ENCODE measurements at regions not wholly inside any gene's neighbourhood (a gene's known extent, or its start where the extent isn't known, plus 50 kb on each side); places are given as distances from the start of the nearest gene placed in this dataset.

GRCh38 chr4:186840771-186841301, 117.2 kb upstream of the FAT1 start:
- CTCF ChIA-PET: no interaction called here
- H3K4me1 ChIP-seq (ENCODE audit: control insufficient read depth, insufficient read depth, low read length): no peaks in the 10 kb centered on the region; the same call in 1 of the 2 replicates
- H3K36me3 ChIP-seq (ENCODE audit: control insufficient read depth in 2 of 2, insufficient read depth in 1 of 2, low read length in 2 of 2): no peaks in the 10 kb centered on the region
- POLR2A ChIA-PET: interaction anchor here (0.6 kb wide), 1 partner anchor 551 kb away, joined by 7 read pairs; no protein-coding TSS in a partner anchor
- H3K27ac ChIP-seq (ENCODE audit: extremely low read depth, low read depth, low read length): no peak overlapping the region
- TF ChIP-seq ZNF354C (tag by site-specific recombination; IDR thresholded peaks at IDR 0.05; ENCODE audit: borderline replicate concordance, low read depth) (no peak), OSR2 (tag by site-specific recombination; IDR thresholded peaks at IDR 0.05) (no peak), ZNF416 (tag by site-specific recombination; IDR thresholded peaks at IDR 0.05) (no peak), ZNF335 (tag by site-specific recombination; conservative IDR thresholded peaks at IDR 0.05) (no peak), MZF1 (tag by site-specific recombination; IDR thresholded peaks at IDR 0.05; ENCODE audit: borderline replicate concordance) (no peak), ZNF560 (tag by site-specific recombination; IDR thresholded peaks at IDR 0.05; ENCODE audit: borderline replicate concordance) (no peak), ZNF621 (tag by site-specific recombination; IDR thresholded peaks at IDR 0.05) (no peak), HOXC10 (CRISPR knock-in tag; IDR thresholded peaks at IDR 0.05) (no peak), ZNF311 (tag by site-specific recombination; IDR thresholded peaks at IDR 0.05; ENCODE audit: borderline replicate concordance) (no peak), ZNF558 (tag by site-specific recombination; IDR thresholded peaks at IDR 0.05) (no peak), ZNF624 (tag by site-specific recombination; IDR thresholded peaks at IDR 0.05) (no peak), KLF10 (tag by site-specific recombination; IDR thresholded peaks at IDR 0.05) (no peak), KLF16 (tag by site-specific recombination; IDR thresholded peaks at IDR 0.05) (no peak)
- TF ChIP-seq, protein P1, sequence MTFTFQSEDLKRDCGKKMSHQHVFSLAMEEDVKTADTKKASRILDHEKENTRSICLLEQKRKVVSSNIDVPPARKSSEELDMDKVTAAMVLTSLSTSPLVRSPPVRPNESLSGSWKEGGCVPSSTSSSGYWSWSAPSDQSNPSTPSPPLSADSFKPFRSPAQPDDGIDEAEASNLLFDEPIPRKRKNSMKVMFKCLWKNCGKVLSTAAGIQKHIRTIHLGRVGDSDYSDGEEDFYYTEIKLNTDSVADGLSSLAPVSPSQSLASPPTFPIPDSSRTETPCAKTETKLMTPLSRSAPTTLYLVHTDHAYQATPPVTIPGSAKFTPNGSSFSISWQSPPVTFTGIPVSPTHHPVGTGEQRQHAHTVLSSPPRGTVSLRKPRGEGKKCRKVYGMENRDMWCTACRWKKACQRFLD (tag by site-specific recombination; IDR thresholded peaks at IDR 0.05): no peak
- no peaks in the 10 kb centered on the region for H3K9me3 ChIP-seq (ENCODE audit: control insufficient read depth, insufficient read depth, low read depth, low read length)
- H3K4me3 ChIP-seq (ENCODE audit: low read depth, low read length): no peak overlapping the region

- ChIA-PET POLR2A (no interaction called here), CTCF (interaction anchor here (0.5 kb wide), 1 partner anchor 612 kb away, joined by 3 read pairs; no protein-coding TSS in a partner anchor)
- no peak for TF ChIP-seq MEIS1 (CRISPR knock-in tag; IDR thresholded peaks at IDR 0.05; ENCODE audit: borderline replicate concordance)
- peak; percentile 51 for TF ChIP-seq ZNF341 (tag by site-specific recombination; IDR thresholded peaks at IDR 0.05; ENCODE audit: low read depth)
- no peak overlapping the region for H3K4me3 ChIP-seq (ENCODE audit: low read depth, low read length)
- no peaks in the 10 kb centered on the region for H3K9me3 ChIP-seq (ENCODE audit: control insufficient read depth, insufficient read depth, low read depth, low read length)
- no peak overlapping the region; the same call in 1 of the 2 replicates for H3K27ac ChIP-seq (ENCODE audit: extremely low read depth, low read depth, low read length)
- no peaks in the 10 kb centered on the region for H3K36me3 ChIP-seq (ENCODE audit: control insufficient read depth in 2 of 2, insufficient read depth in 1 of 2, low read length in 2 of 2)
- H3K4me1 ChIP-seq (ENCODE audit: control insufficient read depth, insufficient read depth, low read length): no peaks in the 10 kb centered on the region; the same call in 1 of the 2 replicates
These were observed 120.5 kb upstream of the FAT1 start for GRCh38 chr4:186844059-186844681.

- TF ChIP-seq PRDM4 (tag by site-specific recombination; IDR thresholded peaks at IDR 0.05): no peak
- TF ChIP-seq KLF9 (tag by site-specific recombination; IDR thresholded peaks at IDR 0.05; ENCODE audit: low read depth): no peak
- peak; percentile 49; the same call in 1 of the 2 replicates for TF ChIP-seq TRIM28 (IDR thresholded peaks at IDR 0.05; ENCODE audit: borderline replicate concordance, low read length)
- no peak for TF ChIP-seq ZNF501 (tag by site-specific recombination; IDR thresholded peaks at IDR 0.05)
- TF ChIP-seq ZNF433 (tag by site-specific recombination; IDR thresholded peaks at IDR 0.05; ENCODE audit: low read depth): no peak
- TF ChIP-seq OVOL3 (tag by site-specific recombination; IDR thresholded peaks at IDR 0.05): no peak
- TF ChIP-seq SCRT2 (tag by site-specific recombination; IDR thresholded peaks at IDR 0.05): peak; percentile 78
- no peak for TF ChIP-seq ZNF19 (tag by site-specific recombination; IDR thresholded peaks at IDR 0.05; ENCODE audit: low read depth)
- no peak for TF ChIP-seq ZNF555 (tag by site-specific recombination; conservative IDR thresholded peaks at IDR 0.05)
- Histone ChIP-seq H3K4me3 (ENCODE audit: low read depth, low read length) (no peak overlapping the region), H3K9me3 (ENCODE audit: control insufficient read depth, insufficient read depth, low read depth, low read length) (no peaks in the 10 kb centered on the region), H3K36me3 (ENCODE audit: control insufficient read depth in 2 of 2, insufficient read depth in 1 of 2, low read length in 2 of 2) (no peaks in the 10 kb centered on the region), H3K27ac (ENCODE audit: extremely low read depth, low read depth, low read length) (no peak overlapping the region), H3K4me1 (ENCODE audit: control insufficient read depth, insufficient read depth, low read length) (no peaks in the 10 kb centered on the region; the same call in 1 of the 2 replicates)
- ChIA-PET CTCF (no interaction called here), POLR2A (interaction anchor here (0.6 kb wide), 1 partner anchor 119 kb away, joined by 4 read pairs; no protein-coding TSS in a partner anchor)
These were observed 121.6 kb upstream of the FAT1 start for GRCh38 chr4:186845137-186845842.

Measured in HEK293 (cell line).